GM10266 (cell line): ENCODE measurements at regions not wholly inside any gene's neighbourhood (a gene's known extent, or its start where the extent isn't known, plus 50 kb on each side); places are given as distances from the start of the nearest gene placed in this dataset.

Experiments used
- DNase-seq: peaks from one replicate; pipeline ENCODE4 v3.0.0; 2012; ENCODE audit errors: extremely low spot score
- CTCF ChIP-seq: IDR thresholded peaks from 2 replicates; pipeline ENCODE4 v1.5.1; 2012; ENCODE audit warnings: mild to moderate bottlenecking, low read depth; ENCODE audit not compliant: control insufficient read depth, insufficient read depth; ENCODE audit errors: missing control alignments

GRCh38 chr18:8499810-8500675 lies 109.2 kb upstream of the RAB12 start:
- no peak for DNase-seq
- TF ChIP-seq CTCF: no peak

GRCh38 chr18:8501044-8501443 lies 108.2 kb upstream of the RAB12 start:
- no peak for TF ChIP-seq CTCF
- DNase-seq: no peak

DNA sequence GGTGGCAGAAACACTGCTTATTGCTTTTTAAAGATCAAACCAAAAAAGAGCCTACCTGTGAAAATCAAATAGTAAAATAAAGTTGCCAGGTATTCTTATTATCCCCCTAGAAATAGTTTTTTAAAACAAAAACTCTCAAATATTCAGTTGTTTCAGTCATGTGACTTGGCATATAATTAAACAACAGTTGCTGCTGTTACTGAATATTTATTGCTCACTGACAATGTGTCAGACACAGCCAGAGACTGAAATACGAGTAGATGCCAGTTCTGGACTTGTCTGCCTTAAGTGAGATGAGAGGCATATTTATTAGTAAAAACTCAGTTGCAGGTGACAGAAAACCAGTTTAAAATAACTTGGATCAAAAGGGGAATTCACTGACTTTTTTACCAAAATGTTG lies 106.0 kb upstream of the RAB12 start:
- DNase-seq: no peak
- no peak for TF ChIP-seq CTCF

DNA sequence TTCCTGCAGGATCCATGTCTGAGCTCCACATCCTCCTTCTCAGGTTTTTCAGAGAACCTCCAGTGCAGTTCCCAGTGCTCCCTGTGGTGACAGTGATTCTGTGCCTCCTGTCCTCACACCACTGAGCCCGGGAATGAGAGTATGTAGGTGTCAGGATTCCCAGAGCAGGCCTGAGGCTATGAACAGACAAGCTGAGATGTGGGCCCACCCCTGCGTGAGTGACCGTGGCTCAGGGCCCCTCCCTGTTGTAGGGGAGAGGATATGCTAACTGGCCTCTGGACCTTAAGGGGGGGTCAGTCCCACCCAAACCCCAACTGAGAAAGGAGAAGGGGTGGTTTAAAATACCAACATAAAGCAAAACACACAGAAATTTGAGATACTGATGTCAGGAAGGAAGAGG lies 104.8 kb upstream of the RAB12 start:
- DNase-seq: no peak
- no peak for TF ChIP-seq CTCF

DNA sequence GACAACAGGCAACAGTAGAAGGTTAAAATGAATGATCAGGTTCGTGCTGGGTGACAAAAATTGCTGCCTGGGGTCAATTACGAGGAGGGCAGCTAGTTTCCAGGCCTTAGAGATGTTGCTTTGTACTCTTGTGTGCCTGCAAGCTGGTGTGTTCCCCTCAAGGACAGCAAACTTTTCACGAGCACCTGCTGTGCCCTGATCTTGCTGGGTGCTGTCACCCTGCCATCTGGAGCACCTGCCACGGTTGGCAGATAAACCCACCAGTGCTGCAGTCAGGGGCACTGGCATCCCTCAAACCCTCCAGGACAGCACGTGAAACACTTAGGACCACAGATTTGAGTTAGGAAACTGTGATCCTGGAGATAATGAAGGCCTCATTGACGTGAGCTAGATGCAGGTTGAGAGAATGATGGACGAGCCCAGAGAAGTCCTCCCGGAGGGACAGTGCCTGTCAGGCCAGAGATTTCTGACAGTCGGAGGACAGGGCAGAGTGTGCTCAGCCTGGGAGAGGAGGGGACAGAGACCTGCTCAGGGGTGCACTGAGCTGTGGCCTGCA lies 104.3 kb upstream of the RAB12 start:
- no peak for TF ChIP-seq CTCF
- no peak for DNase-seq

- no peak for TF ChIP-seq CTCF
Observed at GRCh38 chr18:8506251-8507049, 102.8 kb upstream of the RAB12 start.

More at GRCh38 chr18:8506251-8507049, 102.8 kb upstream of the RAB12 start:
- DNase-seq: no peak
